Psoas muscle (tissue), 7 donors: ENCODE measurements at regions not wholly inside any gene's neighbourhood (a gene's known extent, or its start where the extent isn't known, plus 50 kb on each side); places are given as distances from the start of the nearest gene placed in this dataset.

Source experiments
- ATAC-seq, 4 donors: fragments of 200-7000 bp; cut with Tn5 transposase; one replicate each; pipeline ENCODE4 v1.9.1; 2020; ENCODE audit warnings: moderate library complexity in 3 of 4, mild to moderate bottlenecking in 2 of 4
- DNase-seq, 2 donors: peaks; one replicate each; pipeline ENCODE4 v3.0.0-alpha.2; 2020
- H3K27ac ChIP-seq: fragments of 200-600 bp; one replicate; pipeline ENCODE4 v1.8.0; 2022
- H3K27me3 ChIP-seq, 3 donors: fragments of 200-600 bp in 1 of 3; one replicate each; pipeline versions ENCODE4 v1.6.1 to v1.8.0; 2013 to 2022; ENCODE audit warnings: low read length in 2 of 3, mild to moderate bottlenecking in 2 of 3, moderate library complexity in 1 of 3; ENCODE audit not compliant: insufficient read depth in 3 of 3
- H3K36me3 ChIP-seq, 2 donors: fragments of 200-600 bp in 1 of 2; one replicate each; pipeline versions ENCODE4 v1.6.1 to v1.8.0; 2013 to 2022; ENCODE audit warnings: low read depth in 1 of 2, mild to moderate bottlenecking in 1 of 2, moderate library complexity in 1 of 2; ENCODE audit not compliant: insufficient read depth in 1 of 2
- H3K4me1 ChIP-seq: fragments of 200-600 bp; one replicate; pipeline ENCODE4 v1.8.0; 2022
- H3K4me3 ChIP-seq: fragments of 200-600 bp; one replicate; pipeline ENCODE4 v1.8.0; 2022; ENCODE audit warnings: mild to moderate bottlenecking
- H3K9me3 ChIP-seq: fragments of 200-600 bp; one replicate; pipeline ENCODE4 v1.8.0; 2022
- CTCF ChIP-seq: fragments of 200-600 bp; IDR thresholded peaks from one replicate; pipeline ENCODE4 v1.8.0; 2022; ENCODE audit warnings: antibody characterized with exemption
- WGBS, 3 donors: extraction: QIAGEN DNeasy Blood & Tissue Kit; methylation state at CpG; one replicate each; pipeline versions ENCODE4 v1.1.6 to v1.1.7; 2013; 5-methylcytosine and 5-hydroxymethylcytosine counted together
- intact Hi-C, 2 donors: fragments of 100-400 bp; cut with DNase I; formaldehyde crosslinking; loops; one replicate each; pipeline versions ENCODE4 v1.11.0 to v1.14.2; 2022
- donor health status: healthy with polysubstance abuse.
- donor health status: DM: no; HTN: no; CAD: no; lungs with moderate emphysema.
- donor health status: Bipolar disorder and iron deficiency.
- donor health status: healthy.
- donor health status: DM: yes; HTN: yes; CAD: no.
- donor health status: DM: no; HTN: no; CAD: no.
- donor health status: DM: yes; HTN: yes; CAD: no.

- ATAC-seq (no peak), DNase-seq (no peak)
- no peak overlapping the region for H3K4me3 ChIP-seq
- WGBS, 3 donors = 61 to 72% (median 69%) methylated on average over 4 of the region's 4 CpGs
- H3K9me3 ChIP-seq = no peaks in the 10 kb centered on the region
- no peak overlapping the region for H3K27ac ChIP-seq
- intact Hi-C loops = no loop called here
- no peaks in the 10 kb centered on the region for H3K27me3 ChIP-seq
- no peak for TF ChIP-seq CTCF
- H3K4me1 ChIP-seq = no peaks in the 10 kb centered on the region
- no peaks in the 10 kb centered on the region for H3K36me3 ChIP-seq
Observed at GRCh38 chr15:46589088-46589487, 954.3 kb downstream of the SQOR start.

- ATAC-seq = no peak
- WGBS, 3 donors = 63 to 68% (median 66%) methylated on average over 4 of the region's 4 CpGs
- no peaks in the 10 kb centered on the region for H3K4me1 ChIP-seq
Observed at GRCh38 chr15:46591462-46591861, 956.6 kb downstream of the SQOR start.

GRCh38 chr15:46595016-46595415, 960.2 kb downstream of the SQOR start:
- no peak for TF ChIP-seq CTCF
- ATAC-seq (no peak), DNase-seq (no peak)
- H3K4me1 ChIP-seq = no peaks in the 10 kb centered on the region
- intact Hi-C loops = no loop called here
- H3K36me3 ChIP-seq = no peaks in the 10 kb centered on the region
- WGBS, 3 donors = 83 to 84% (median 83%) methylated on average over 3 of the region's 3 CpGs
- no peak overlapping the region for H3K4me3 ChIP-seq
- H3K9me3 ChIP-seq = no peaks in the 10 kb centered on the region
- no peak overlapping the region for H3K27ac ChIP-seq
- H3K27me3 ChIP-seq = no peaks in the 10 kb centered on the region

More at GRCh38 chr15:46591462-46591861, 956.6 kb downstream of the SQOR start:
- no peak overlapping the region for H3K27ac ChIP-seq
- H3K9me3 ChIP-seq = no peaks in the 10 kb centered on the region
- DNase-seq = no peak
- no peaks in the 10 kb centered on the region for H3K36me3 ChIP-seq
- intact Hi-C loops = loop anchor here in 1 of 2 donors (5.0 kb wide), 1 partner anchor 51 kb away; no protein-coding TSS in a partner anchor
- H3K4me3 ChIP-seq = no peak overlapping the region
- no peaks in the 10 kb centered on the region for H3K27me3 ChIP-seq
- TF ChIP-seq CTCF = no peak

- no peak overlapping the region for H3K27ac ChIP-seq
- WGBS, 3 donors = 21 to 47% (median 22%) methylated on average over 3 of the region's 3 CpGs
- no peak for ATAC-seq
- H3K9me3 ChIP-seq = no peaks in the 10 kb centered on the region
- H3K4me1 ChIP-seq = no peaks in the 10 kb centered on the region
- DNase-seq = no peak
- intact Hi-C loops = no loop called here
- no peaks in the 10 kb centered on the region for H3K27me3 ChIP-seq
- no peak overlapping the region for H3K4me3 ChIP-seq
- no peak for TF ChIP-seq CTCF
- no peaks in the 10 kb centered on the region for H3K36me3 ChIP-seq
Observed at GRCh38 chr15:46607077-46607476, 972.2 kb downstream of the SQOR start.

- Histone ChIP-seq H3K27ac (no peak overlapping the region), H3K4me1 (no peaks in the 10 kb centered on the region), H3K4me3 (no peak overlapping the region), H3K36me3 (no peaks in the 10 kb centered on the region), H3K27me3 (no peaks in the 10 kb centered on the region), H3K9me3 (no peaks in the 10 kb centered on the region)
- TF ChIP-seq CTCF = no peak
- intact Hi-C loops = no loop called here
- ATAC-seq (no peak), DNase-seq (no peak)
- 83 to 85% (median 84%) methylated on average over 4 of the region's 4 CpGs for WGBS, 3 donors
Observed at GRCh38 chr15:46616033-46616432, 981.2 kb downstream of the SQOR start.
